Smooth muscle cell (in vitro differentiated cells): ENCODE measurements at regions not wholly inside any gene's neighbourhood (a gene's known extent, or its start where the extent isn't known, plus 50 kb on each side); places are given as distances from the start of the nearest gene placed in this dataset.

ENCODE experiments used
- DNase-seq: peaks from one replicate; lab custom pipeline; 2025; ENCODE audit not compliant: unreplicated experiment; lab: John Stamatoyannopoulos, UW
- H2AFZ ChIP-seq: fragments of 200-600 bp; sonication (generic); 2 replicates; pipeline ENCODE4 v1.6.0; 2016; ENCODE audit warnings: antibody characterized with exemption, low read depth, mild to moderate bottlenecking
- H3F3A ChIP-seq: fragments of 200-600 bp; sonication (generic); 2 replicates; pipeline ENCODE4 v1.6.0; 2017; ENCODE audit warnings: antibody characterized with exemption, low read depth
- H3K27ac ChIP-seq: fragments of 200-600 bp; sonication (generic); 2 replicates; pipeline ENCODE4 v1.5.1; 2016; ENCODE audit warnings: low read depth, mild to moderate bottlenecking
- H3K27me3 ChIP-seq: fragments of 200-600 bp; sonication (generic); 2 replicates; pipeline ENCODE4 v1.6.1; 2016; ENCODE audit warnings: low read depth, mild to moderate bottlenecking
- H3K36me3 ChIP-seq: fragments of 200-600 bp; sonication (generic); 2 replicates; pipeline ENCODE4 v1.5.1; 2016; ENCODE audit warnings: low read depth
- H3K4me1 ChIP-seq: fragments of 200-600 bp; sonication (generic); 2 replicates; pipeline ENCODE4 v1.5.1; 2016; ENCODE audit warnings: low read depth
- H3K4me2 ChIP-seq: fragments of 200-600 bp; sonication (generic); 2 replicates; pipeline ENCODE4 v1.6.0; 2016; ENCODE audit warnings: mild to moderate bottlenecking
- H3K4me3 ChIP-seq: fragments of 200-600 bp; sonication (generic); 2 replicates; pipeline ENCODE4 v1.5.1; 2016; ENCODE audit warnings: mild to moderate bottlenecking
- H3K79me2 ChIP-seq: fragments of 200-600 bp; sonication (generic); 2 replicates; pipeline ENCODE4 v1.6.0; 2016; ENCODE audit warnings: low read depth, mild to moderate bottlenecking
- H3K9ac ChIP-seq: fragments of 200-600 bp; sonication (generic); 2 replicates; pipeline ENCODE4 v1.6.0; 2016; ENCODE audit warnings: low read depth
- H3K9me3 ChIP-seq: fragments of 200-600 bp; sonication (generic); replicated peaks from 2 replicates; pipeline ENCODE4 v1.5.1; 2016; ENCODE audit warnings: low read depth
- H4K20me1 ChIP-seq: fragments of 200-600 bp; sonication (generic); 2 replicates; pipeline ENCODE4 v1.6.0; 2016; ENCODE audit warnings: low read depth
- WGBS: methylation state at CpG from one replicate; pipeline ENCODE4 v1.1.7; 2016; ENCODE audit warnings: low lambda C conversion rate; 5-methylcytosine and 5-hydroxymethylcytosine counted together
- TF ChIP-seq, protein P1 (sequence below): fragments of 200-600 bp; sonication (generic); IDR thresholded peaks from 2 replicates; pipeline ENCODE4 v1.5.1; 2017; ENCODE audit warnings: borderline replicate concordance, mild to moderate bottlenecking, antibody characterized with exemption; ENCODE audit not compliant: insufficient read depth, poor library complexity, severe bottlenecking

DNA sequence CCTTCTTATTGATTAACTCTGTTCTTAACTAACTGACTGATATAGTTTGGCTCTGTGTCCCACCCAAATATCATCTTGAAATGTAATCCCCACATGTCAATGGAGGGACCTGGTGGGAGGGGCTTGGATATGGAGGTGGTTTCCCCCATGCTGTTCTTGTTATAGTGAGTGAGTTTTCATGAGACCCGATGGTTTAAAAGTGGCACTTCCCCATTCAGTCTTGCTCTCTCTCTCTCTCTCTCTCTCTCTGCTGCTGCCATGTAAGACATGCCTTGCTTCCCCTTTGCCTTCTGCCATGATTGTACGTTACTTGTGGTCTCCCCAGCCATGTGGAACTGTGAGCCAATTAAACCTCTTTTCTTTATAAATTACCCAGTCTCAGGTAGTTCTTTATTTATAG lies 81.8 kb upstream of the SPACA1 start:
- WGBS = 71% methylated on average over 2 of the region's 2 CpGs
- no peaks in the 10 kb centered on the region for H4K20me1 ChIP-seq
- no peaks in the 10 kb centered on the region for H3K9me3 ChIP-seq
- TF ChIP-seq, protein P1, sequence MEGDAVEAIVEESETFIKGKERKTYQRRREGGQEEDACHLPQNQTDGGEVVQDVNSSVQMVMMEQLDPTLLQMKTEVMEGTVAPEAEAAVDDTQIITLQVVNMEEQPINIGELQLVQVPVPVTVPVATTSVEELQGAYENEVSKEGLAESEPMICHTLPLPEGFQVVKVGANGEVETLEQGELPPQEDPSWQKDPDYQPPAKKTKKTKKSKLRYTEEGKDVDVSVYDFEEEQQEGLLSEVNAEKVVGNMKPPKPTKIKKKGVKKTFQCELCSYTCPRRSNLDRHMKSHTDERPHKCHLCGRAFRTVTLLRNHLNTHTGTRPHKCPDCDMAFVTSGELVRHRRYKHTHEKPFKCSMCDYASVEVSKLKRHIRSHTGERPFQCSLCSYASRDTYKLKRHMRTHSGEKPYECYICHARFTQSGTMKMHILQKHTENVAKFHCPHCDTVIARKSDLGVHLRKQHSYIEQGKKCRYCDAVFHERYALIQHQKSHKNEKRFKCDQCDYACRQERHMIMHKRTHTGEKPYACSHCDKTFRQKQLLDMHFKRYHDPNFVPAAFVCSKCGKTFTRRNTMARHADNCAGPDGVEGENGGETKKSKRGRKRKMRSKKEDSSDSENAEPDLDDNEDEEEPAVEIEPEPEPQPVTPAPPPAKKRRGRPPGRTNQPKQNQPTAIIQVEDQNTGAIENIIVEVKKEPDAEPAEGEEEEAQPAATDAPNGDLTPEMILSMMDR = no peak
- no peak overlapping the region for H3K27ac ChIP-seq
- no peaks in the 10 kb centered on the region for H3K4me1 ChIP-seq
- no peaks in the 10 kb centered on the region for H3F3A ChIP-seq
- DNase-seq = no peak
- H3K9ac ChIP-seq = no peak overlapping the region
- H3K4me2 ChIP-seq = no peak overlapping the region
- no peaks in the 10 kb centered on the region for H3K79me2 ChIP-seq
- H3K27me3 ChIP-seq = peaks cover 42% of the 10 kb centered on the region
- H2AFZ ChIP-seq = no peak overlapping the region
- no peaks in the 10 kb centered on the region for H3K36me3 ChIP-seq
- H3K4me3 ChIP-seq = no peak overlapping the region

GRCh38 chr6:87959083-87959482 lies 88.6 kb upstream of the SPACA1 start:
- no peaks in the 10 kb centered on the region for H3K27me3 ChIP-seq
- 95% methylated on average over 1 of the region's 1 CpG for WGBS
- H2AFZ ChIP-seq = no peak overlapping the region
- no peak overlapping the region for H3K27ac ChIP-seq
- no peaks in the 10 kb centered on the region for H3K36me3 ChIP-seq
- no peaks in the 10 kb centered on the region for H3F3A ChIP-seq
- H3K79me2 ChIP-seq = no peaks in the 10 kb centered on the region
- no peak overlapping the region for H3K4me3 ChIP-seq
- H3K9ac ChIP-seq = no peak overlapping the region
- H4K20me1 ChIP-seq = no peaks in the 10 kb centered on the region
- H3K9me3 ChIP-seq = no peaks in the 10 kb centered on the region
- H3K4me2 ChIP-seq = no peak overlapping the region
- TF ChIP-seq, protein P1 = no peak
- no peaks in the 10 kb centered on the region for H3K4me1 ChIP-seq
- no peak for DNase-seq

- H3K9ac ChIP-seq = no peak overlapping the region
- no peak overlapping the region for H2AFZ ChIP-seq
Observed at GRCh38 chr6:87951751-87952150, 95.9 kb upstream of the SPACA1 start.

DNA sequence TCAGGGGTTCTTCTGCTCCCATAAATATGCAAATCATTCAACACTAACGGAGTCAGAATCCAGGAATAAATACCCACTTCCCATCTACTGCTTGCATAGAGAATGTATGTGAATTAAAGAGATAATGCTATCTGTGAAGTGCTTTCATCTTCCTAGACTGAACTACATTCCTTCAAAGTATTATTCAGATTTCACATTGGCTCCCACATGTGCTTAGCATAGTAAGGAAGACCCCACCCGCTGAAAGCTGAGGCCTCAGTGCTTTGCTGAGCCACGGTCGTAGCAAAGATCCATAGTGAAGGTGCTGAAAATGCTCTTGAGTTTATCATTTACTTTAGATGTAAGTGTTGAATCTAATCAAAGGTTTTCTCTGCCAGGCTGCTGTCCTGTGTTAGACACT lies 97.0 kb upstream of the SPACA1 start:
- Histone ChIP-seq H3K27me3 (no peaks in the 10 kb centered on the region), H3K27ac (no peak overlapping the region), H3K4me2 (no peak overlapping the region), H4K20me1 (no peaks in the 10 kb centered on the region), H3F3A (no peaks in the 10 kb centered on the region), H3K36me3 (no peaks in the 10 kb centered on the region), H3K9me3 (no peaks in the 10 kb centered on the region), H3K4me1 (peaks cover 2% of the 10 kb centered on the region), H3K4me3 (no peak overlapping the region), H3K79me2 (no peaks in the 10 kb centered on the region), H2AFZ (no peak overlapping the region), H3K9ac (no peak overlapping the region)
- WGBS = 96% methylated on average over 4 of the region's 4 CpGs
- DNase-seq = no peak
- TF ChIP-seq, protein P1 = no peak

More at GRCh38 chr6:87951751-87952150, 95.9 kb upstream of the SPACA1 start:
- TF ChIP-seq, protein P1 = no peak
- whole genome bisulfite sequencing = 89% methylated on average over 2 of the region's 2 CpGs
- H3K9me3 ChIP-seq = no peaks in the 10 kb centered on the region
- H3F3A ChIP-seq = no peaks in the 10 kb centered on the region
- H3K27me3 ChIP-seq = no peaks in the 10 kb centered on the region
- H3K27ac ChIP-seq = no peak overlapping the region
- H3K4me1 ChIP-seq = no peaks in the 10 kb centered on the region
- no peak overlapping the region for H3K4me2 ChIP-seq
- H3K36me3 ChIP-seq = no peaks in the 10 kb centered on the region
- DNase-seq = no peak
- no peaks in the 10 kb centered on the region for H4K20me1 ChIP-seq
- H3K79me2 ChIP-seq = no peaks in the 10 kb centered on the region
- H3K4me3 ChIP-seq = no peak overlapping the region
